22Rv1 (cell line): ENCODE measurements at regions not wholly inside any gene's neighbourhood (a gene's known extent, or its start where the extent isn't known, plus 50 kb on each side); places are given as distances from the start of the nearest gene placed in this dataset.

Experiments
- CTCF ChIP-seq: fragments of 450-650 bp; IDR thresholded peaks from 2 replicates; pipeline ENCODE4 v1.5.1; 2017; ENCODE audit warnings: mild to moderate bottlenecking
- ZFX ChIP-seq: fragments of 450-650 bp; IDR thresholded peaks from 2 replicates; pipeline ENCODE4 v1.6.1; 2017; ENCODE audit warnings: antibody characterized with exemption, borderline replicate concordance

- no peak for TF ChIP-seq CTCF
- no peak for TF ChIP-seq ZFX
Measured at GRCh38 chrX:109936114-109936513, 66.8 kb upstream of the TMEM164 start.
